Endothelial cell of umbilical vein (primary cell): ENCODE measurements at regions not wholly inside any gene's neighbourhood (a gene's known extent, or its start where the extent isn't known, plus 50 kb on each side); places are given as distances from the start of the nearest gene placed in this dataset.

Source experiments
- BruUV-seq: library from RNA; stranded (reverse); fragments of 400-500 nt; replicated peaks from 2 replicates; lab custom pipeline; 2021; lab: Mats Ljungman, UMichigan
- CTCF ChIA-PET: fragments of 300-600, 350-600 bp; sonication (Branson Sonifier 250); formaldehyde crosslinking; loops from one replicate; lab custom pipeline; 2021; ENCODE audit warnings: antibody characterized with exemption, inconsistent platforms; lab: Charles Lee
- POLR2A ChIA-PET: fragments of 300-600, 350-600 bp; sonication (Branson Sonifier 250); formaldehyde crosslinking; loops from one replicate; lab custom pipeline; 2021; ENCODE audit warnings: antibody characterized with exemption, inconsistent platforms; lab: Charles Lee
- DNase-seq: peaks from one replicate; pipeline ENCODE4 v3.0.0-alpha.2; 2011; ENCODE audit warnings: low read depth, low spot score
- FAIRE-seq: peaks from 2 replicates; lab custom pipeline; 2011; peaks lifted over from hg19 to GRCh38; lab: Jason Lieb, UNC
- H2AFZ ChIP-seq: 2 replicates; pipeline ENCODE4 v1.6.0; 2012; ENCODE audit warnings: low read depth, low read length, control low read depth, inconsistent platforms
- H3K27ac ChIP-seq: 2 replicates; pipeline ENCODE4 v1.5.1; 2011; ENCODE audit warnings: low read depth, mild to moderate bottlenecking, control low read depth, low read length, moderate library complexity; ENCODE audit not compliant: insufficient read depth
- H3K27me3 ChIP-seq, 2 experiments: 2 replicates each; pipeline versions ENCODE4 v1.6.0 to v1.6.1; 2011; ENCODE audit warnings: low read length in 2 of 2, mixed read lengths in 1 of 2; ENCODE audit not compliant: control insufficient read depth in 2 of 2, insufficient read depth in 2 of 2
- H3K36me3 ChIP-seq, 2 experiments: 2 replicates in 1 of 2; 3 replicates in 1 of 2; pipeline ENCODE4 v1.5.1; 2011; ENCODE audit warnings: low read length in 2 of 2, mild to moderate bottlenecking in 1 of 2, moderate library complexity in 1 of 2; ENCODE audit not compliant: control insufficient read depth in 2 of 2, insufficient read depth in 2 of 2; ENCODE audit errors: extremely low read depth in 1 of 2
- H3K4me1 ChIP-seq: 3 replicates; pipeline ENCODE4 v1.5.1; 2011; ENCODE audit warnings: mild to moderate bottlenecking, low read length; ENCODE audit not compliant: control insufficient read depth, insufficient read depth; ENCODE audit errors: extremely low read depth
- H3K4me2 ChIP-seq: 2 replicates; pipeline ENCODE4 v1.6.1; 2011; ENCODE audit warnings: low read length, control low read depth, mixed read lengths; ENCODE audit not compliant: insufficient read depth
- H3K4me3 ChIP-seq, 3 experiments: fragments of 200-600 bp in 1 of 3; sonication (generic), shearing (Covaris generic) in 1 of 3; replicated peaks in 1 of 3; 2 replicates each; pipeline ENCODE4 v1.5.1; 2011 to 2016; ENCODE audit warnings: control low read depth in 3 of 3, low read length in 3 of 3, mild to moderate bottlenecking in 2 of 3, inconsistent platforms in 1 of 3, low read depth in 1 of 3, moderate library complexity in 1 of 3; ENCODE audit not compliant: insufficient read depth in 1 of 3
- H3K79me2 ChIP-seq: 2 replicates; pipeline ENCODE4 v1.6.0; 2012; ENCODE audit warnings: low read length, inconsistent platforms; ENCODE audit not compliant: control insufficient read depth, insufficient read depth
- H3K9ac ChIP-seq: replicated peaks from 2 replicates; pipeline ENCODE3; 2011; ENCODE audit warnings: low read length, control low read depth; ENCODE audit not compliant: insufficient read depth; ENCODE audit errors: extremely low read depth
- H3K9me1 ChIP-seq: replicated peaks from 3 replicates; pipeline ENCODE4 v1.6.0; 2011; ENCODE audit warnings: mild to moderate bottlenecking, low read length; ENCODE audit not compliant: control insufficient read depth, insufficient read depth; ENCODE audit errors: extremely low read depth
- H3K9me3 ChIP-seq: replicated peaks from 2 replicates; pipeline ENCODE4 v1.5.1; 2012; ENCODE audit warnings: low read length, inconsistent platforms; ENCODE audit not compliant: control insufficient read depth, insufficient read depth
- H4K20me1 ChIP-seq: replicated peaks from 2 replicates; pipeline ENCODE3; 2011; ENCODE audit warnings: mild to moderate bottlenecking, low read length; ENCODE audit not compliant: control insufficient read depth, insufficient read depth; ENCODE audit errors: extremely low read depth
- EZH2 ChIP-seq: IDR thresholded peaks from 2 replicates; pipeline ENCODE4 v1.6.1; 2012; ENCODE audit warnings: borderline replicate concordance, low read depth, mild to moderate bottlenecking, moderate library complexity, low read length, inconsistent platforms; ENCODE audit not compliant: severe bottlenecking
- FOS ChIP-seq: IDR thresholded peaks from 2 replicates; pipeline ENCODE4 v1.6.1; 2011; ENCODE audit warnings: mild to moderate bottlenecking, low read length, moderate library complexity, borderline replicate concordance; ENCODE audit not compliant: insufficient read depth
- GATA2 ChIP-seq: IDR thresholded peaks from 2 replicates; pipeline ENCODE4 v1.7.0; 2011; ENCODE audit warnings: low read depth, mild to moderate bottlenecking, moderate library complexity, mixed read lengths, low read length; ENCODE audit not compliant: insufficient read length, insufficient read depth
- JUN ChIP-seq: IDR thresholded peaks from 2 replicates; pipeline ENCODE4 v1.6.1; 2011; ENCODE audit warnings: borderline replicate concordance, low read depth; ENCODE audit not compliant: insufficient read length, insufficient read depth
- MYC ChIP-seq: IDR thresholded peaks from one replicate; pipeline ENCODE4 v1.6.1; 2011; ENCODE audit warnings: mild to moderate bottlenecking, low read depth, low read length
- POLR2A ChIP-seq: IDR thresholded peaks from 2 replicates; pipeline ENCODE4 v1.6.1; 2012; ENCODE audit warnings: low read depth, mild to moderate bottlenecking, control low read depth, low read length
- POLR2AphosphoS5 ChIP-seq: IDR thresholded peaks from 2 replicates; pipeline ENCODE4 v1.6.1; 2012; ENCODE audit warnings: low read depth, mild to moderate bottlenecking, control low read depth, low read length, moderate library complexity; ENCODE audit not compliant: insufficient read depth
- dilution Hi-C: fragments of 300-500 bp; cut with MboI; formaldehyde crosslinking; loops from one replicate; pipeline ENCODE4 v1.15.0; 2019; ENCODE audit warnings: low sequenced_read_pairs; ENCODE audit not compliant: extremely low pct_ligation_motif_present
- intact Hi-C: fragments of 100-400 bp; cut with micrococcal nuclease; formaldehyde crosslinking; loops from one replicate; pipeline ENCODE4 v1.10.0; 2022
- TF ChIP-seq, protein P1 (sequence below), 2 donors: IDR thresholded peaks; 1 replicate in 1 of 2; 2 replicates in 1 of 2; pipeline ENCODE4 v1.5.1; 2011; ENCODE audit warnings: low read length in 2 of 2, mild to moderate bottlenecking in 2 of 2, moderate library complexity in 2 of 2, control low read depth in 1 of 2, inconsistent platforms in 1 of 2, low read depth in 1 of 2; ENCODE audit not compliant: insufficient read depth in 1 of 2; ENCODE audit errors: extremely low read depth in 1 of 2
- TF ChIP-seq, protein P2 (sequence below): IDR thresholded peaks from 2 replicates; pipeline ENCODE4 v1.6.1; 2011; ENCODE audit not compliant: insufficient read depth, insufficient read length

DNA sequence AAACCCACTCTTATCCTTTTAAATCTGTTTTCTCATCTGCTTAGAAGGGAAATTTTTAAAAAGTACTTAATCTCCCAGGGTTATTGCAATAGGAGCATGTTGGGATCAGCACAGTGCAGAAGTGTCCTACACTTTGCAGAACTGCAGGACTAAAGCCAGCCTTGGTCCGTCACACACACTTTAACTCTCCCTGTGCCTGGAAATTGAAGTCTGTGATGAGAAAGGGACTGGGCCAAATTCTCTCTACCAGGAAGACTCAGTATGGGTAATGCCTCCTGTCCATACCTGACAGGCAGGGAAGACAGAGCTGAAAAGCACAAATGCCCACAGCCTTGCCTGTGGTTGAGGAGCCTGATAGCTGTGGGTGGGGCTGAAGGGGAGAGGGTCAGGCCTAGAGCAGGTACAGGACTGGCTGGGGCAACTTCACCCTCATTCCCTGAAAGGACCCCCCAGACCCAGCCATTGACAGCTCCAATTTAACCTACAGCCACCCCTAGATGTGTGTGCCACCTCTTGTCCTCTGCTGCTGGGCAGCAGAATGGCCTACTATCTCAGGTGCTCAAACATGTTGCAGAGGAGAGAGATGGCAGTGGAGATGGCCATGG, 377.2 kb upstream of the KLHL29 start:
- no peak overlapping the region for H3K4me3 ChIP-seq
- ChIA-PET POLR2A (no interaction called here), CTCF (no interaction called here)
- no peak overlapping the region for H3K4me2 ChIP-seq
- dilution Hi-C loops: no loop called here
- intact Hi-C loops: no loop called here
- no peaks in the 10 kb centered on the region for H4K20me1 ChIP-seq
- H3K4me1 ChIP-seq: no peaks in the 10 kb centered on the region
- DNase-seq (no peak), FAIRE-seq (no peak)
- no peak overlapping the region for H3K27ac ChIP-seq
- H3K27me3 ChIP-seq: no peaks in the 10 kb centered on the region
- H3K9me3 ChIP-seq: peaks cover 3% of the 10 kb centered on the region
- H3K9ac ChIP-seq: no peak overlapping the region
- BruUV-seq: no TSS peak
- H3K36me3 ChIP-seq: no peaks in the 10 kb centered on the region
- no peaks in the 10 kb centered on the region for H3K79me2 ChIP-seq
- TF ChIP-seq POLR2AphosphoS5 (no peak), GATA2 (no peak), JUN (no peak), FOS (no peak), EZH2 (no peak), POLR2A (no peak), MYC (no peak)
- TF ChIP-seq, protein P1, sequence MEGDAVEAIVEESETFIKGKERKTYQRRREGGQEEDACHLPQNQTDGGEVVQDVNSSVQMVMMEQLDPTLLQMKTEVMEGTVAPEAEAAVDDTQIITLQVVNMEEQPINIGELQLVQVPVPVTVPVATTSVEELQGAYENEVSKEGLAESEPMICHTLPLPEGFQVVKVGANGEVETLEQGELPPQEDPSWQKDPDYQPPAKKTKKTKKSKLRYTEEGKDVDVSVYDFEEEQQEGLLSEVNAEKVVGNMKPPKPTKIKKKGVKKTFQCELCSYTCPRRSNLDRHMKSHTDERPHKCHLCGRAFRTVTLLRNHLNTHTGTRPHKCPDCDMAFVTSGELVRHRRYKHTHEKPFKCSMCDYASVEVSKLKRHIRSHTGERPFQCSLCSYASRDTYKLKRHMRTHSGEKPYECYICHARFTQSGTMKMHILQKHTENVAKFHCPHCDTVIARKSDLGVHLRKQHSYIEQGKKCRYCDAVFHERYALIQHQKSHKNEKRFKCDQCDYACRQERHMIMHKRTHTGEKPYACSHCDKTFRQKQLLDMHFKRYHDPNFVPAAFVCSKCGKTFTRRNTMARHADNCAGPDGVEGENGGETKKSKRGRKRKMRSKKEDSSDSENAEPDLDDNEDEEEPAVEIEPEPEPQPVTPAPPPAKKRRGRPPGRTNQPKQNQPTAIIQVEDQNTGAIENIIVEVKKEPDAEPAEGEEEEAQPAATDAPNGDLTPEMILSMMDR (IDR thresholded peaks at IDR 0.05; ENCODE audit: extremely low read depth in 1 of 2, insufficient read depth in 1 of 2, low read depth in 1 of 2, low read length in 2 of 2): no peak
- TF ChIP-seq, protein P2, sequence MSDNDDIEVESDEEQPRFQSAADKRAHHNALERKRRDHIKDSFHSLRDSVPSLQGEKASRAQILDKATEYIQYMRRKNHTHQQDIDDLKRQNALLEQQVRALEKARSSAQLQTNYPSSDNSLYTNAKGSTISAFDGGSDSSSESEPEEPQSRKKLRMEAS: no peak
- H2AFZ ChIP-seq: no peak overlapping the region
- H3K9me1 ChIP-seq: no peaks in the 10 kb centered on the region
